ENCODE measurements at regions not wholly inside any gene's neighbourhood (a gene's known extent, or its start where the extent isn't known, plus 50 kb on each side); places are given as distances from the start of the nearest gene placed in this dataset.
A peak's percentile ranks its signal among the peaks of the same experiment; 100 is the strongest.

- TF ChIP-seq POLR2AphosphoS5 (IDR thresholded peaks at IDR 0.05), result no peak
- no peak for TF ChIP-seq CTCF (IDR thresholded peaks at IDR 0.05)
- no peak for TF ChIP-seq POLR2A (IDR thresholded peaks at IDR 0.05)
- TF ChIP-seq EP300 (IDR thresholded peaks at IDR 0.05; ENCODE audit: low read depth), result no peak
- in situ Hi-C loops (cut with MboI; ENCODE audit: low pct_ligation_motif_present in 1 of 4, low pct_unique_long_range_greater_than_20kb in 1 of 4, low sequenced_read_pairs in 3 of 4) (loop anchor here in 1 of 4 donors (25.0 kb wide), 1 partner anchor 837 kb away; no protein-coding TSS in a partner anchor), intact Hi-C loops (cut with DNase I; ENCODE audit: low total_unique reads) (no loop called here)
- H3K36me3 ChIP-seq, result no peaks in the 10 kb centered on the region
- H3K27me3 ChIP-seq, result peaks cover 17% of the 10 kb centered on the region
- H3K4me1 ChIP-seq, result no peaks in the 10 kb centered on the region
- no peak overlapping the region for H3K27ac ChIP-seq
- WGBS, 2 donors (ENCODE audit: low coverage in 1 of 2), result 64 to 80% methylated on average over 1 to 5 of the region's 5 CpGs
- no peak overlapping the region for H3K4me3 ChIP-seq
- no peak for DNase-seq
- H3K9me3 ChIP-seq, result no peaks in the 10 kb centered on the region
Measured at GRCh38 chr1:50350421-50350820, 72.8 kb downstream of the DMRTA2 start.

GRCh38 chr1:50349242-50349565 lies 74.0 kb downstream of the DMRTA2 start:
- TF ChIP-seq EP300 (IDR thresholded peaks at IDR 0.05; ENCODE audit: low read depth) (no peak), POLR2AphosphoS5 (IDR thresholded peaks at IDR 0.05) (no peak), POLR2A (IDR thresholded peaks at IDR 0.05) (no peak), CTCF (IDR thresholded peaks at IDR 0.05) (no peak)
- 0 to 43% methylated on average over 1 to 3 of the region's 3 CpGs for WGBS, 2 donors (ENCODE audit: low coverage in 1 of 2)
- peaks cover 27% of the 10 kb centered on the region for H3K27me3 ChIP-seq
- no peak for DNase-seq
- in situ Hi-C loops (cut with MboI; ENCODE audit: low pct_ligation_motif_present in 1 of 4, low pct_unique_long_range_greater_than_20kb in 1 of 4, low sequenced_read_pairs in 3 of 4) (loop anchor here in 2 of 4 donors (25.0 kb wide), 1 partner anchor 1662 kb away; no protein-coding TSS in a partner anchor), intact Hi-C loops (cut with DNase I; ENCODE audit: low total_unique reads) (no loop called here)
- no peak overlapping the region for H3K4me3 ChIP-seq
- H3K27ac ChIP-seq, result no peak overlapping the region
- no peaks in the 10 kb centered on the region for H3K36me3 ChIP-seq
- no peaks in the 10 kb centered on the region for H3K4me1 ChIP-seq
- H3K9me3 ChIP-seq, result no peaks in the 10 kb centered on the region

GRCh38 chr1:50348449-50349241 lies 74.6 kb downstream of the DMRTA2 start:
- DNase-seq, result peak; percentile 40
- no peak for TF ChIP-seq POLR2AphosphoS5 (IDR thresholded peaks at IDR 0.05)
- TF ChIP-seq CTCF (IDR thresholded peaks at IDR 0.05), result peak; percentile 74 to 90 (median 87)
- 14% methylated on average over 5 of the region's 5 CpGs; no CpG with 5 or more reads in 1 of the 2 donors for WGBS, 2 donors (ENCODE audit: low coverage in 1 of 2)

GRCh38 chr1:50347933-50348332 lies 75.3 kb downstream of the DMRTA2 start:
- in situ Hi-C loops (cut with MboI; ENCODE audit: low pct_ligation_motif_present in 1 of 4, low pct_unique_long_range_greater_than_20kb in 1 of 4, low sequenced_read_pairs in 3 of 4) (loop anchor here in 2 of 4 donors (25.0 kb wide), 1 partner anchor 1661 kb away; no protein-coding TSS in a partner anchor), intact Hi-C loops (cut with DNase I; ENCODE audit: low total_unique reads) (no loop called here)
- 59 to 65% methylated on average over 6 of the region's 6 CpGs for WGBS, 2 donors (ENCODE audit: low coverage in 1 of 2)
- Histone ChIP-seq H3K27me3 (peaks cover 34% of the 10 kb centered on the region), H3K36me3 (no peaks in the 10 kb centered on the region), H3K27ac (no peak overlapping the region), H3K4me3 (no peak overlapping the region), H3K9me3 (no peaks in the 10 kb centered on the region), H3K4me1 (no peaks in the 10 kb centered on the region)
- DNase-seq, result no peak
- TF ChIP-seq POLR2A (IDR thresholded peaks at IDR 0.05) (no peak), POLR2AphosphoS5 (IDR thresholded peaks at IDR 0.05) (no peak), EP300 (IDR thresholded peaks at IDR 0.05; ENCODE audit: low read depth) (no peak), CTCF (IDR thresholded peaks at IDR 0.05) (no peak)

More at GRCh38 chr1:50348449-50349241, 74.6 kb downstream of the DMRTA2 start:
- Histone ChIP-seq H3K4me3 (no peak overlapping the region), H3K9me3 (no peaks in the 10 kb centered on the region), H3K36me3 (no peaks in the 10 kb centered on the region), H3K27ac (no peak overlapping the region), H3K4me1 (no peaks in the 10 kb centered on the region), H3K27me3 (peaks cover 32% of the 10 kb centered on the region)
- in situ Hi-C loops (cut with MboI; ENCODE audit: low pct_ligation_motif_present in 1 of 4, low pct_unique_long_range_greater_than_20kb in 1 of 4, low sequenced_read_pairs in 3 of 4), result loop anchor here in 2 of 4 donors (25.0 kb wide), 1 partner anchor 1661 kb away; no protein-coding TSS in a partner anchor
- intact Hi-C loops (cut with DNase I; ENCODE audit: low total_unique reads), result no loop called here
